Liver (tissue), 3 donors: ENCODE measurements at regions not wholly inside any gene's neighbourhood (a gene's known extent, or its start where the extent isn't known, plus 50 kb on each side); places are given as distances from the start of the nearest gene placed in this dataset.

Experiments
- CTCF ChIP-seq: fragments of 150-350 bp; IDR thresholded peaks from 2 replicates; pipeline ENCODE4 v1.5.1; 2017; ENCODE audit warnings: improper control_type of control experiment, low read depth, low read length; ENCODE audit not compliant: missing input control
- EGR1 ChIP-seq, 2 donors: IDR thresholded peaks; 2 replicates each; pipeline ENCODE4 v1.6.1; 2016 to 2018; ENCODE audit warnings: antibody characterized with exemption in 2 of 2, low read depth in 2 of 2
- JUND ChIP-seq, 2 donors: IDR thresholded peaks; 2 replicates each; pipeline ENCODE4 v1.6.1; 2016; ENCODE audit warnings: antibody characterized with exemption in 2 of 2
- RAD21 ChIP-seq, 2 donors: IDR thresholded peaks; 2 replicates each; pipeline ENCODE4 v1.6.1; 2016; ENCODE audit warnings: antibody characterized with exemption in 2 of 2, mild to moderate bottlenecking in 2 of 2
- YY1 ChIP-seq: IDR thresholded peaks from 2 replicates; pipeline ENCODE4 v1.6.1; 2016; ENCODE audit warnings: antibody characterized with exemption, mild to moderate bottlenecking
- ZBTB33 ChIP-seq: IDR thresholded peaks from 2 replicates; pipeline ENCODE4 v1.6.1; 2016; ENCODE audit warnings: antibody characterized with exemption
- donor health status: healthy.
- donor health status: healthy.

- TF ChIP-seq CTCF (peak; percentile 55), ZBTB33 (no peak), JUND (IDR thresholded peaks at IDR 0.05) (no peak), EGR1 (IDR thresholded peaks at IDR 0.05; ENCODE audit: low read depth in 2 of 2) (no peak), YY1 (no peak), RAD21 (IDR thresholded peaks at IDR 0.05) (peak; percentile 72 to 77)
Measured at GRCh38 chr10:113454341-113455061, 98.4 kb upstream of the HABP2 start.
